NB4 (cell line): ENCODE measurements at regions not wholly inside any gene's neighbourhood (a gene's known extent, or its start where the extent isn't known, plus 50 kb on each side); places are given as distances from the start of the nearest gene placed in this dataset.

Experiments
- DNase-seq: peaks from one replicate; pipeline ENCODE4 v3.0.0; 2010; ENCODE audit warnings: low read depth
- H3K4me3 ChIP-seq: one replicate; pipeline ENCODE4 v1.5.1; 2011; ENCODE audit warnings: mild to moderate bottlenecking, low read depth, low read length, moderate library complexity
- CTCF ChIP-seq: IDR thresholded peaks from one replicate; pipeline ENCODE4 v1.5.1; 2012; ENCODE audit warnings: low read depth, low read length
- MYC ChIP-seq: IDR thresholded peaks from 2 replicates; pipeline ENCODE4 v1.6.1; 2011; ENCODE audit warnings: low read depth, low read length
- POLR2A ChIP-seq: IDR thresholded peaks from 2 replicates; pipeline ENCODE4 v1.6.1; 2011; ENCODE audit warnings: mild to moderate bottlenecking; ENCODE audit not compliant: insufficient read length; ENCODE audit errors: extremely low read depth
- TF ChIP-seq, protein P1 (sequence below): IDR thresholded peaks from 2 replicates; pipeline ENCODE4 v1.6.1; 2011; ENCODE audit warnings: low read depth, low read length

GRCh38 chr4:12778706-12779105, 705.4 kb downstream of the RAB28 start:
- H3K4me3 ChIP-seq, result no peak overlapping the region
- DNase-seq, result no peak
- no peak for TF ChIP-seq POLR2A
- TF ChIP-seq, protein P1, sequence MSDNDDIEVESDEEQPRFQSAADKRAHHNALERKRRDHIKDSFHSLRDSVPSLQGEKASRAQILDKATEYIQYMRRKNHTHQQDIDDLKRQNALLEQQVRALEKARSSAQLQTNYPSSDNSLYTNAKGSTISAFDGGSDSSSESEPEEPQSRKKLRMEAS, result no peak
- no peak for TF ChIP-seq MYC
- TF ChIP-seq CTCF, result no peak

- TF ChIP-seq POLR2A (no peak), CTCF (no peak), MYC (no peak)
- TF ChIP-seq, protein P1, result peak; percentile 24; the same call in 1 of the 2 replicates
- no peak for DNase-seq
- no peak overlapping the region for H3K4me3 ChIP-seq
Measured at GRCh38 chr4:12778191-12778590, 705.9 kb downstream of the RAB28 start.

DNA sequence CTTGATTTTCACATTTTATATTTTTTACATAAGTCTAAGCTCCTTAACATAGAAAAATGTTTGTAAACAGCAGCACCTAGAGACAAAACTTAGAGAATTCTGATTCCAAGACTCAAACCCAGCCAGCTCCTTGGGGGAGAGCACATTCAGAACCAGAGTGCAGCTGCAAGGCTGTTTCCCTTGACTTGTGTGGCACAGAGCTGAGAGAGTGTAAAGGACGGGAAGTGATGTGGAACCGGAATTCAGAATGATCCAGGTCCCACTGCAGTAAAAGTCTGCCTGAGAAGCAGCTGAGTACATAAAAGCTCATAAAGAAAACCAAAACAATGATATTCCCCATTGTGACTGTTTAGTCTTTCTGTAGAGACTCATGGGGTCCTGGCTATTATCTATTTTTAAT, 713.8 kb downstream of the RAB28 start:
- TF ChIP-seq CTCF (no peak), POLR2A (no peak), MYC (no peak)
- TF ChIP-seq, protein P1, result no peak
- no peak for DNase-seq
- no peak overlapping the region for H3K4me3 ChIP-seq

DNA sequence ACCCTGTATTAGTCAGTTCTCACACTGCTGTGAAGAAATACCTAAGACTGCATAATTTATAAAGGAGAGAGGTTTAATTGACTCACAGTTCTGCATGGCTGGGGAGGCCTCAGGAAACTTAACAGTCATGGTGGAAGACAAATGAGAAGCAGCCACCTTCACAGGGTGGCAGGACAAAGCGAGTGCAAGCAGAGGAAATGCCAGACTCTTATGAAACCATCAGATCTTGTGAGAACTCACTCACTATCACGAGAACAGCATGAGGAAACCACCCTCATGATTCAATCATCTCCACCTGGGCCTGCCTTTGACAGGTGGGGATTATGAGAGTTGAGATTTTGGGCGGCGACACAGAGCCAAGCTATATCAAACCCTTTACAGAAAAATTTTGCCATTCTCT, 722.4 kb downstream of the RAB28 start:
- TF ChIP-seq, protein P1, result no peak
- TF ChIP-seq POLR2A (no peak), CTCF (no peak), MYC (no peak)
- H3K4me3 ChIP-seq, result no peak overlapping the region
- DNase-seq, result no peak

DNA sequence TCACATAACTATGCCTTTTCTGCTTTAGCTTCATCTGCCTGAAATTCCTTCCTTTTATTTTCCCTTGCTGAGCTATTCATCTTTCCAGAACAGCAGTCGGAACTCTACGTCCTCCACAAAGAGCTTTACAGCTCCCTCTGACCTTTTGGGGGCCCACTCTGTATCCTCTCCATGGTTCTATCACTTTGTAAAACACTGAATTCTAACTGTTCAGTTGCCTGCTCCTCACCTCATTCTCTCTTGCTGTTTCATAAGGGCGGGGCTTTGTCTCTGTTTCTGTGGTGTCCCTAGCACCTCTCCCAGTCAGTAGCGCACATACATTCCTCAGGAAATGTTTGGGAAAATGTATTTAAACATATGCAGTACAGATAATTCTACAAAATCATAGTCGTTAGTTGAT, 737.0 kb downstream of the RAB28 start:
- TF ChIP-seq CTCF, result no peak
- TF ChIP-seq, protein P1, result no peak
- TF ChIP-seq MYC, result no peak
- TF ChIP-seq POLR2A, result no peak
- no peak overlapping the region for H3K4me3 ChIP-seq
- DNase-seq, result no peak

GRCh38 chr4:12746221-12746620, 737.9 kb downstream of the RAB28 start:
- no peak for DNase-seq
- TF ChIP-seq, protein P1, result no peak
- TF ChIP-seq POLR2A (no peak), MYC (no peak), CTCF (no peak)
- no peak overlapping the region for H3K4me3 ChIP-seq
